ENCODE measurements at regions not wholly inside any gene's neighbourhood (a gene's known extent, or its start where the extent isn't known, plus 50 kb on each side); places are given as distances from the start of the nearest gene placed in this dataset.

GRCh38 chr9:73839471-73839870, 657.7 kb upstream of the RORB start:
- Histone ChIP-seq H3K27me3 (ENCODE audit: insufficient read depth in 3 of 3, low read length in 2 of 3) (no peaks in the 10 kb centered on the region), H3K4me3 (no peak overlapping the region), H3K9me3 (no peaks in the 10 kb centered on the region), H3K36me3 (ENCODE audit: insufficient read depth in 1 of 2, low read depth in 1 of 2) (no peaks in the 10 kb centered on the region), H3K4me1 (no peaks in the 10 kb centered on the region), H3K27ac (no peak overlapping the region)
- ATAC-seq (no peak), DNase-seq (no peak)
- 73 to 76% (median 75%) methylated on average over 2 of the region's 2 CpGs for WGBS, 3 donors
- intact Hi-C loops (cut with DNase I): no loop called here
- TF ChIP-seq CTCF (IDR thresholded peaks at IDR 0.05): no peak

GRCh38 chr9:73841018-73841417, 656.1 kb upstream of the RORB start:
- no peak for TF ChIP-seq CTCF (IDR thresholded peaks at IDR 0.05)
- Histone ChIP-seq H3K27ac (no peak overlapping the region), H3K4me1 (no peaks in the 10 kb centered on the region), H3K27me3 (ENCODE audit: insufficient read depth in 3 of 3, low read length in 2 of 3) (no peaks in the 10 kb centered on the region), H3K4me3 (no peak overlapping the region), H3K9me3 (no peaks in the 10 kb centered on the region), H3K36me3 (ENCODE audit: insufficient read depth in 1 of 2, low read depth in 1 of 2) (no peaks in the 10 kb centered on the region)
- 62 to 67% (median 63%) methylated on average over 4 of the region's 4 CpGs for WGBS, 3 donors
- DNase-seq: no peak
- intact Hi-C loops (cut with DNase I): no loop called here
- no peak for ATAC-seq

GRCh38 chr9:73844135-73844534, 653.0 kb upstream of the RORB start:
- intact Hi-C loops (cut with DNase I): no loop called here
- Histone ChIP-seq H3K36me3 (ENCODE audit: insufficient read depth in 1 of 2, low read depth in 1 of 2) (no peaks in the 10 kb centered on the region), H3K9me3 (no peaks in the 10 kb centered on the region), H3K27me3 (ENCODE audit: insufficient read depth in 3 of 3, low read length in 2 of 3) (no peaks in the 10 kb centered on the region), H3K4me1 (no peaks in the 10 kb centered on the region), H3K27ac (no peak overlapping the region), H3K4me3 (no peak overlapping the region)
- 81 to 85% (median 82%) methylated on average over 4 of the region's 4 CpGs for WGBS, 3 donors
- DNase-seq: no peak
- no peak for ATAC-seq
- no peak for TF ChIP-seq CTCF (IDR thresholded peaks at IDR 0.05)

GRCh38 chr9:73845539-73845938, 651.6 kb upstream of the RORB start:
- WGBS, 3 donors: 87 to 95% (median 90%) methylated on average over 2 of the region's 2 CpGs

More at GRCh38 chr9:73845539-73845938, 651.6 kb upstream of the RORB start:
- Histone ChIP-seq H3K27me3 (ENCODE audit: insufficient read depth in 3 of 3, low read length in 2 of 3) (no peaks in the 10 kb centered on the region), H3K36me3 (ENCODE audit: insufficient read depth in 1 of 2, low read depth in 1 of 2) (no peaks in the 10 kb centered on the region), H3K4me1 (no peaks in the 10 kb centered on the region), H3K27ac (no peak overlapping the region), H3K9me3 (no peaks in the 10 kb centered on the region), H3K4me3 (no peak overlapping the region)
- ATAC-seq (no peak), DNase-seq (no peak)
- intact Hi-C loops (cut with DNase I): no loop called here
- no peak for TF ChIP-seq CTCF (IDR thresholded peaks at IDR 0.05)

Measured in psoas muscle (tissue), 7 donors.